KMS-11 (cell line): ENCODE measurements at regions not wholly inside any gene's neighbourhood (a gene's known extent, or its start where the extent isn't known, plus 50 kb on each side); places are given as distances from the start of the nearest gene placed in this dataset.

Source experiments
- H2AFZ ChIP-seq: fragments of 200-600 bp; sonication (generic); 2 replicates; pipeline ENCODE4 v1.6.1; 2016; ENCODE audit warnings: antibody characterized with exemption, mixed run types, low read depth
- H3K27ac ChIP-seq: fragments of 200-600 bp; sonication (generic); 2 replicates; pipeline ENCODE4 v1.6.1; 2016; ENCODE audit warnings: mild to moderate bottlenecking, mixed run types
- H3K27me3 ChIP-seq: fragments of 200-600 bp; sonication (generic); 2 replicates; pipeline ENCODE4 v1.6.1; 2017; ENCODE audit warnings: mild to moderate bottlenecking, low read depth, mixed run types, moderate library complexity; ENCODE audit not compliant: insufficient read depth
- H3K36me3 ChIP-seq: fragments of 200-600 bp; sonication (generic); 2 replicates; pipeline ENCODE4 v1.6.1; 2017; ENCODE audit warnings: mild to moderate bottlenecking, mixed run types; ENCODE audit not compliant: insufficient read depth
- H3K4me1 ChIP-seq: fragments of 200-600 bp; sonication (generic); 2 replicates; pipeline ENCODE4 v1.6.1; 2016; ENCODE audit warnings: mild to moderate bottlenecking, low read depth, mixed run types; ENCODE audit not compliant: poor library complexity, severe bottlenecking
- H3K4me2 ChIP-seq: fragments of 200-600 bp; sonication (generic); 2 replicates; pipeline ENCODE4 v1.7.0; 2016; ENCODE audit warnings: mild to moderate bottlenecking, mixed run types
- H3K4me3 ChIP-seq: fragments of 200-600 bp; sonication (generic); IDR thresholded peaks from 2 replicates; pipeline ENCODE4 v1.6.1; 2017; ENCODE audit warnings: low read depth, low read length, mixed read lengths; ENCODE audit not compliant: insufficient read depth
- H3K79me2 ChIP-seq: fragments of 200-600 bp; sonication (generic); 2 replicates; pipeline ENCODE4 v1.6.1; 2016; ENCODE audit warnings: low read depth, mixed run types; ENCODE audit not compliant: insufficient read depth
- H3K9ac ChIP-seq: fragments of 200-600 bp; sonication (generic); 2 replicates; pipeline ENCODE4 v1.6.1; 2016; ENCODE audit warnings: mild to moderate bottlenecking, mixed run types
- H4K20me1 ChIP-seq: fragments of 200-600 bp; sonication (generic); 2 replicates; pipeline ENCODE4 v1.6.1; 2016; ENCODE audit warnings: mild to moderate bottlenecking, mixed run types; ENCODE audit not compliant: insufficient read depth
- TF ChIP-seq, protein P1 (sequence below): fragments of 200-600 bp; sonication (generic); conservative IDR thresholded peaks from 2 replicates; pipeline ENCODE4 v1.6.1; 2017; ENCODE audit warnings: low read depth, mild to moderate bottlenecking, antibody characterized with exemption, low read length, moderate library complexity, mixed read lengths

DNA sequence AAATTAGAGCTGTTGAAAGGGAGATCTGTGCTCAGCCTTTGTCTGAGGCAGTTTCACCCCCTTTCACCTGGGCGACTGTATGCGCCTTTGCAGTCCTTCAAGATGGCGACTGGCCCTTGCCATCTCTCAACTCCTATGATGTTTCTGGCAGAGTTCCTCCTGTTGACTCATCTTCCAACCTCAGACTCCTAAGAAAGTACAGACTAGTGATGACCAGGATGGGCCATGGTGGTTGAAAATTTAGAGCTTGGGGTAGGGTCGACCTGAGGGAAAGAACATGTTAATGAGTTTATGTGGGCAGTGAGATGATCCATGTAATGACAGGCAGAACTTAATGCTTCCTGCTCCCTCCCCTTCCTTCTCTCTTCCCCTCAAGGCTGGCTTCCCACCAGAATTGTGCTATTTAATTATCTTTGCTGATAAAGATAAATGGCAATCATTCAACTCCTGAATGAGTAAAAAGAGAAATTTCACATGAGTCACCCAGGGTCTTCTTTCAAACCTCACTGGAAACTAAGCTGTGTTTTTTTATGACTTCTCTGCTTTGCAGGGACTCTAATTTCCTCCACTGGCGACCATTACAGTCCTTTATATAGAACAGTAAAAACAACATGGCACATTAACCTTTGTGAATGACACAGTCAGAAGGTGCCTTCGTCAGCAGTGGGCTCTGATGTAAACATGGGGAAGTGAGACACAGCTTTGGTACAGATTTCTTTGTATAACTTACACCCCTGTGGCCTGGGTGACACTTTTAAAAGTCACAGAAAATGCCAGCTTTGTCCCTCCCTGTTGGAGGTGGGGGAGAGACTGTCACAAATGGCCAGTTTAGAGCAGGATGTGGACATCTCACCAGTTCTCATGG lies 103.5 kb downstream of the SCP2D1 start:
- TF ChIP-seq, protein P1, sequence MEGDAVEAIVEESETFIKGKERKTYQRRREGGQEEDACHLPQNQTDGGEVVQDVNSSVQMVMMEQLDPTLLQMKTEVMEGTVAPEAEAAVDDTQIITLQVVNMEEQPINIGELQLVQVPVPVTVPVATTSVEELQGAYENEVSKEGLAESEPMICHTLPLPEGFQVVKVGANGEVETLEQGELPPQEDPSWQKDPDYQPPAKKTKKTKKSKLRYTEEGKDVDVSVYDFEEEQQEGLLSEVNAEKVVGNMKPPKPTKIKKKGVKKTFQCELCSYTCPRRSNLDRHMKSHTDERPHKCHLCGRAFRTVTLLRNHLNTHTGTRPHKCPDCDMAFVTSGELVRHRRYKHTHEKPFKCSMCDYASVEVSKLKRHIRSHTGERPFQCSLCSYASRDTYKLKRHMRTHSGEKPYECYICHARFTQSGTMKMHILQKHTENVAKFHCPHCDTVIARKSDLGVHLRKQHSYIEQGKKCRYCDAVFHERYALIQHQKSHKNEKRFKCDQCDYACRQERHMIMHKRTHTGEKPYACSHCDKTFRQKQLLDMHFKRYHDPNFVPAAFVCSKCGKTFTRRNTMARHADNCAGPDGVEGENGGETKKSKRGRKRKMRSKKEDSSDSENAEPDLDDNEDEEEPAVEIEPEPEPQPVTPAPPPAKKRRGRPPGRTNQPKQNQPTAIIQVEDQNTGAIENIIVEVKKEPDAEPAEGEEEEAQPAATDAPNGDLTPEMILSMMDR, result no peak
- H3K79me2 ChIP-seq, result no peaks in the 10 kb centered on the region
- no peak overlapping the region for H3K4me3 ChIP-seq
- no peaks in the 10 kb centered on the region for H3K36me3 ChIP-seq
- H4K20me1 ChIP-seq, result no peaks in the 10 kb centered on the region
- no peak overlapping the region for H3K9ac ChIP-seq
- H2AFZ ChIP-seq, result no peak overlapping the region
- no peak overlapping the region for H3K4me2 ChIP-seq
- H3K27ac ChIP-seq, result no peak overlapping the region
- no peaks in the 10 kb centered on the region for H3K4me1 ChIP-seq
- no peaks in the 10 kb centered on the region for H3K27me3 ChIP-seq

DNA sequence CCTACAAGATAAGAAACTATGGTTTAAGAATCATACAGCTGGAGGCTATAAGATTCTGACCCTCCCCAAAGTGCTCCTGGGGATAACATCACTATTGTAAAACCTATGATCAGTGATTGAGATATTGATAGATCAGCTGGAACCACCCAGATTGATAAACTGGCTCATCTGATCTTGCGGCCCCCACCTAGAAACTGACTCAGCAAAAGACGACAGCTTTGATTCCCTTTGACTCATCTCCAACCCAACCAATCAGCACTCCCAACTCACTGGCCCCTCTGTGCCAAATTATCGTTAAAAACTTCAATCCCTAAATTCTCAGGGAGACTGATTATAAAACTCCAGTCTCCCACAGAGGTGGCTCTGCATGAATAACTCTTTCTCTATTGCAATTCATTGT lies 106.4 kb downstream of the SCP2D1 start:
- TF ChIP-seq, protein P1, result no peak
- no peak overlapping the region for H3K4me2 ChIP-seq
- H3K36me3 ChIP-seq, result no peaks in the 10 kb centered on the region
- H3K27me3 ChIP-seq, result no peaks in the 10 kb centered on the region
- H3K27ac ChIP-seq, result no peak overlapping the region
- H4K20me1 ChIP-seq, result no peaks in the 10 kb centered on the region
- no peaks in the 10 kb centered on the region for H3K79me2 ChIP-seq
- H3K4me3 ChIP-seq, result no peak overlapping the region
- H2AFZ ChIP-seq, result no peak overlapping the region
- no peak overlapping the region for H3K9ac ChIP-seq
- no peaks in the 10 kb centered on the region for H3K4me1 ChIP-seq

DNA sequence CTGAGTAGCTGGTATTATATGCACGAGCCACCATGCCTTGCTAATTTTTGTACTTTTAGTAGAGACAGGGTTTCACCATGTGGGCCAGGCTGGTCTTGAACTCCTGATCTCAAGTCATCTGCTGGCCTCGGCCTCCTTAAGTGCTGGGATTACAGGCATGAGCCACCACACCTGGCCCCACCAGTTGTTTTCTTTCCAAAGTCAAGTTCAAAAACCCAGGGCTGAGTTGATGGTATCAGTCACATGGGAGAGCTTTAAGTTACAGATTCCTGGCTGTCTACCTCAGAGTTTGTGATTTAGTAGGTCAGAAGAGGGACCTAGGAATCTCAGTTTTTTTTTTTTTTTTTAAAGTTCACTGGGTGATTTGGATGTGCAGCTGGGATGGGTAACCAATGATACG lies 107.7 kb downstream of the SCP2D1 start:
- no peak overlapping the region for H2AFZ ChIP-seq
- H3K9ac ChIP-seq, result no peak overlapping the region
- H3K27me3 ChIP-seq, result no peaks in the 10 kb centered on the region
- H3K36me3 ChIP-seq, result no peaks in the 10 kb centered on the region
- no peak overlapping the region for H3K4me3 ChIP-seq
- no peak overlapping the region for H3K4me2 ChIP-seq
- no peaks in the 10 kb centered on the region for H3K4me1 ChIP-seq
- H4K20me1 ChIP-seq, result no peaks in the 10 kb centered on the region
- TF ChIP-seq, protein P1, result no peak
- H3K27ac ChIP-seq, result no peak overlapping the region
- H3K79me2 ChIP-seq, result no peaks in the 10 kb centered on the region

- no peaks in the 10 kb centered on the region for H3K4me1 ChIP-seq
- no peaks in the 10 kb centered on the region for H3K27me3 ChIP-seq
- H3K9ac ChIP-seq, result no peak overlapping the region
- H3K27ac ChIP-seq, result no peak overlapping the region
- no peak overlapping the region for H2AFZ ChIP-seq
- H3K79me2 ChIP-seq, result no peaks in the 10 kb centered on the region
- no peak overlapping the region for H3K4me3 ChIP-seq
- no peaks in the 10 kb centered on the region for H4K20me1 ChIP-seq
- H3K4me2 ChIP-seq, result no peak overlapping the region
- no peaks in the 10 kb centered on the region for H3K36me3 ChIP-seq
- TF ChIP-seq, protein P1, result no peak
Measured at GRCh38 chr20:18922251-18922650, 108.7 kb downstream of the SCP2D1 start.
